ENCODE measurements at regions not wholly inside any gene's neighbourhood (a gene's known extent, or its start where the extent isn't known, plus 50 kb on each side); places are given as distances from the start of the nearest gene placed in this dataset.

DNA sequence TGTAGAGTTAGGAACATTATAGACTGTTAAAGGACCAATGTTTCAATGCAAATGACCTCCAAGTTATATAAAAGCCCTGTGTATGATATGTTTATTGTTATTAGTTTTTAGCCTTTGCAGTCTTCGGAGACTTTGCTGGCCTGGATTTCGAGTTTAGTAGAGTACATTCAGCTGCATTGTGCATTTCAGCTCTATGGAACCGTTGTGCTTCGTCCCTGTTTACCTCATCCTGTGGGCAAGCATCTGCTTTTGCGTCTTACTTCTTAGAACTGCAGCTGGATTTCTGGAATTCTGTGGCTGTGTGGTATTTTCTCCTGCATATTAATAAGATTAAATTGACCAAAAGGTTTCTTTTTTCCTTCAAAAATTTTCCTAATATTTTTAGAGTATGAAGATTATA is 138.6 kb downstream of the KCNRG start:
- TF ChIP-seq CTCF (conservative IDR thresholded peaks at IDR 0.05) (no peak), EZH2 (IDR thresholded peaks at IDR 0.05; ENCODE audit: low read depth) (no peak)

All from PC-9 (cell line).